Lung microvascular endothelial cell (primary cell): ENCODE measurements at regions not wholly inside any gene's neighbourhood (a gene's known extent, or its start where the extent isn't known, plus 50 kb on each side); places are given as distances from the start of the nearest gene placed in this dataset.

Experiments used
- DNase-seq, 2 donors: peaks; one replicate each; pipeline versions ENCODE4 v3.0.0 to v3.0.0-alpha.2; 2010; ENCODE audit warnings: low read depth in 2 of 2

- no peak for DNase-seq
Measured at GRCh38 chr11:80103142-80103859, 662.5 kb upstream of the TENM4 start.

GRCh38 chr11:80097146-80097545 is 656.3 kb upstream of the TENM4 start:
- no peak for DNase-seq

GRCh38 chr11:80096736-80097135 is 655.9 kb upstream of the TENM4 start:
- no peak for DNase-seq

GRCh38 chr11:80086496-80087055 is 645.7 kb upstream of the TENM4 start:
- no peak for DNase-seq

- DNase-seq: no peak
Measured at GRCh38 chr11:80085563-80085962, 644.7 kb upstream of the TENM4 start.

- DNase-seq: no peak
Measured at GRCh38 chr11:80084608-80085007, 643.8 kb upstream of the TENM4 start.

GRCh38 chr11:80083531-80083951 is 642.7 kb upstream of the TENM4 start:
- no peak for DNase-seq

- no peak for DNase-seq
Measured at GRCh38 chr11:80082406-80082805, 641.6 kb upstream of the TENM4 start.

- DNase-seq: no peak
Measured at GRCh38 chr11:80077113-80077512, 636.3 kb upstream of the TENM4 start.

GRCh38 chr11:80074837-80075236 is 634.0 kb upstream of the TENM4 start:
- no peak for DNase-seq

- no peak for DNase-seq
Measured at GRCh38 chr11:80066291-80066690, 625.5 kb upstream of the TENM4 start.

- DNase-seq: no peak
Measured at GRCh38 chr11:80065086-80065485, 624.3 kb upstream of the TENM4 start.

- no peak for DNase-seq
Measured at GRCh38 chr11:80061056-80061455, 620.2 kb upstream of the TENM4 start.

- DNase-seq: no peak
Measured at GRCh38 chr11:80054582-80055165, 613.8 kb upstream of the TENM4 start.

- no peak for DNase-seq
Measured at GRCh38 chr11:80048513-80048912, 607.7 kb upstream of the TENM4 start.

- DNase-seq: no peak
Measured at GRCh38 chr11:80041136-80042000, 600.5 kb upstream of the TENM4 start.

- DNase-seq: no peak
Measured at GRCh38 chr11:80034801-80035200, 594.0 kb upstream of the TENM4 start.

- DNase-seq: no peak
Measured at GRCh38 chr11:80031014-80031600, 590.3 kb upstream of the TENM4 start.

GRCh38 chr11:80028998-80029397 is 588.2 kb upstream of the TENM4 start:
- DNase-seq: no peak

GRCh38 chr11:80024119-80024518 is 583.3 kb upstream of the TENM4 start:
- DNase-seq: no peak

GRCh38 chr11:80023386-80023785 is 582.6 kb upstream of the TENM4 start:
- no peak for DNase-seq

- no peak for DNase-seq
Measured at GRCh38 chr11:80010536-80010935, 569.7 kb upstream of the TENM4 start.
